HG03135 (cell line): ENCODE measurements at regions not wholly inside any gene's neighbourhood (a gene's known extent, or its start where the extent isn't known, plus 50 kb on each side); places are given as distances from the start of the nearest gene placed in this dataset.
A peak's percentile ranks its signal among the peaks of the same experiment; 100 is the strongest.

Experiments used
- ATAC-seq: cut with Tn5 transposase; IDR thresholded peaks from one replicate; pipeline ENCODE4 v1.9.1; 2021; ENCODE audit warnings: mild to moderate bottlenecking, moderate library complexity; ENCODE audit not compliant: unreplicated experiment

DNA sequence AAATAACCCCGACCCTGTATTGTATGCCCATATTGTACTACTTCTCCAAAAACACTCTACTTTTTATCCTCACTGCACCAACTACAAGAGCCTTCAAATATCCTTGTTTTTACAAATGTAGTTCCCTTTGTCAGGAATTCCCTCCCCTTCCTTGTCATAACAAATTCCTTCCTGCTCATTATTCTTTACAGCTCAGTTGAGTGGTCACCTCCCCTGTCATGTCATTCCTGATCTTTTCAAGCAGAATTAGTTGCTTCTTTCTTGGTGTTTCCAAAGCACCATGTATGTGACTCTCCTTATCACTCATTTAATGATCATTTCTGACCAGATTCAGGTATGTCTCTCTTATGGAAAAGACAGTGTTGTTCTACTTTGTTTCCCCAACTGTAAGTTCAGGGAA is 194.2 kb upstream of the SMC2 start:
- ATAC-seq, result no peak

- no peak for ATAC-seq
Observed at GRCh38 chr9:103900466-103900865, 193.6 kb upstream of the SMC2 start.

DNA sequence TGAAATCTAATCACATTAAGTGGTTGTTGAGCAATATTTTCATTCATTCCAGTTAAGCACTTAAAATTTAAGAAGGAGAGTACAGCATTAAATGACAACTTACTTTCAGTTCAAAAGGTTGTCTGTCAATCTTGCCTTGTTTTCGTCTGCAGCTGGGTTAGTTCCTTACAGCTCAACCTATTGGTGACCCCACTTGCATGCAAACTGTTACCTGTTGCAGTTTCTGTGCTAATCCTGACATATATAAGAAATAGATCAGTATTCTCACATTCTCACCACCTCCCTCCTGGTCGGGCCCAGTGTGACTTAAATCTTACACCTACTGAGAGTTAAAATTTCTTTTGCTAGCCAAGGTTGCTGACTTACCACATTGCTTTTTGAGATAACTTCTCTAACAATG is 191.8 kb upstream of the SMC2 start:
- no peak for ATAC-seq

DNA sequence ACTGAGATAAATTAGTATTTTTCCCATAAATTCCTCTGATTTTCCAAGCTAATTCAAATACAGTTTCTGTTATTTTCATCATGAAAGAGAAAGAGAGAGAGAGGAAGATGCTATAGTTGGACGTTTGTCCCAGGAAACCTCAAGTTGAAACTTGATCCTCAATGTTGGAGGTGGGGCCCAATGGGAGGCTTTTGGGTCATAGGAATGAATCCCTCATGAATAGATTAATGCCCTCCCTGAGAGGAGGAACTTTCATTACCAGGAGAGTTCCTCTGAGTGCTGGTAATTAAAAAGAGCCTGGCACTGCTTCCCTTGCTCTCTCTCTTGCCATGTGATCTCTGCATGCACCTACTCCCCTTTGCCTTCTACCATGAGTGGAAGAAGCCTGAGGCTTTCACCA is 189.9 kb upstream of the SMC2 start:
- no peak for ATAC-seq

- no peak for ATAC-seq
Observed at GRCh38 chr9:103913899-103914298, 180.2 kb upstream of the SMC2 start.

- no peak for ATAC-seq
Observed at GRCh38 chr9:103919605-103920209, 174.4 kb upstream of the SMC2 start.

- ATAC-seq, result no peak
Observed at GRCh38 chr9:103928442-103928841, 165.7 kb upstream of the SMC2 start.

- ATAC-seq, result no peak
Observed at GRCh38 chr9:103941104-103941503, 153.0 kb upstream of the SMC2 start.

- ATAC-seq, result no peak
Observed at GRCh38 chr9:103942200-103942599, 151.9 kb upstream of the SMC2 start.

GRCh38 chr9:103942651-103943050 is 151.5 kb upstream of the SMC2 start:
- ATAC-seq, result no peak

- ATAC-seq, result no peak
Observed at GRCh38 chr9:103949096-103949495, 145.0 kb upstream of the SMC2 start.

DNA sequence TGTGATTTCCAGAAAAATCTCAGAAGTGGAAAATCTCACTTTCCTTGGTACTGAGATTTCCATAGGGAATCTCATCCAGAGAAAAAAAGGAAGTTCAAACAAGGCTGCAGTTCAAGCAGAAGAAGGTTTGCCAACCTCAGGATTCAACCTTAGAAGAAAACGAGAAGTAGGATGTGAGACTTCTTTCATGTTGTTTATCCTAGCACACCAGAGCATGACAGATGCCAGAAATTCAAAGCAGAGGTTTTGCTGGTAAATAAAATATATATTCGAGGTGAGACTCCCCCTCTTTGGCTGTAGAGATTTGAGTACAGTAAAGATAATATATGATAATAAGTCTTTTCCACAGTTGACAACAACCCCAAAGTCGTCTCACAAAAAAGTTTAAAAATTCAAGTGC is 116.9 kb upstream of the SMC2 start:
- no peak for ATAC-seq

DNA sequence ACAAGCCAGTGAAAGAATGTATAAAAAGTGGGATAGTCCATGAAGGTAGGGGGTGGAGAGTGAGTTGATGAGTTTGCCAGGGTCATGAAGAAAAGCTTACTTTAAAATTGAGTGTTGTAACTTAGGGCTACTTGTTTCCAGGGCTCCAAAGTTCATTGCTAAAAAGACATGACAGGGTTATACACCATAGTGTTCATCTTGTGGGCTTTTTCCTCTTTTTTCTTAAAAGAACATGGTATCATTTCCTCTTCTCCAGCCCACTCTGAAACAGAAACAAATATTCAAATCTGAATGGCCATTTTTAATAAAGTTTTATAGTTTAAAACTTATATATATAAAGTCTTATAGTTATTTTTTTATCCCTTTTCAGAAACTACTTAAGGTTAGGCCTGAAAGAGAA is 115.7 kb upstream of the SMC2 start:
- ATAC-seq, result no peak

DNA sequence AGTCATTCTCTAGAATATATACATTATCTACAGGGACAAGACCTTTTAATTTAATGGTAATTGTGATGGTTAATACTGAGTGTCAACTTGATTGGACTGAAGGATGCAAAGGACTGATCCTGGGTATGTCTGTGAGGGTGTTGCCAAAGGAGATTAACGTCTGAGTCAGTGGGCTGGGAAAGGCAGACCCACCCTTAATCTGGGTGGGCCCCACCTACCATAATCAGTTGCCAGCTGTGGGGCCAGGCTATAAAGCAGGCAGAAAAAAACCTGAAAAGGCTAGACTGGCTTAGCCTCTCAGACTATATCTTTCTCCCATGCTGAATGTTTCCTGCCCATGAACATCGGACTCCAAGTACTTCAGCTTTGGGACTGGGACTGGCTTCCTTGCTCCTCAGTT is 112.2 kb upstream of the SMC2 start:
- ATAC-seq, result no peak

- no peak for ATAC-seq
Observed at GRCh38 chr9:103985077-103985476, 109.0 kb upstream of the SMC2 start.

GRCh38 chr9:103988821-103989220 is 105.3 kb upstream of the SMC2 start:
- no peak for ATAC-seq

DNA sequence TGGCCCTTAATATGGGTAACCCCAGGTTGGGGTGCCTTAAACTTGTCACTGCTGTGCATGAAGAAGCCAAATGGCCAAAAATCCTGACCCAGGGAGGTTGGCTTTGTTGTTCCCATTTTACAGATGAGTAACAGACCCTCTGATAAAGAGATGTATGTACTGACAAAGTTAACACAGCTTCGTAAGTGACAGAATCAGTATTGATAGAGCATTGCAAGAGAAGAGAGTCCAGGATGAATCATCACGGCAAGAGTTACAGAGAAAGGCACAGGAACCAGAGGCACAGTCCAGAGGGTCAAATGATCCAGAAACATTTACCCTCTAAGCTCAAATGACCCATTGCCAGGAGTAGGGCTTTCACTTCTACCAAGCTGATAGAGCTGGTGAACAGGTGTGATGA is 103.8 kb upstream of the SMC2 start:
- no peak for ATAC-seq

DNA sequence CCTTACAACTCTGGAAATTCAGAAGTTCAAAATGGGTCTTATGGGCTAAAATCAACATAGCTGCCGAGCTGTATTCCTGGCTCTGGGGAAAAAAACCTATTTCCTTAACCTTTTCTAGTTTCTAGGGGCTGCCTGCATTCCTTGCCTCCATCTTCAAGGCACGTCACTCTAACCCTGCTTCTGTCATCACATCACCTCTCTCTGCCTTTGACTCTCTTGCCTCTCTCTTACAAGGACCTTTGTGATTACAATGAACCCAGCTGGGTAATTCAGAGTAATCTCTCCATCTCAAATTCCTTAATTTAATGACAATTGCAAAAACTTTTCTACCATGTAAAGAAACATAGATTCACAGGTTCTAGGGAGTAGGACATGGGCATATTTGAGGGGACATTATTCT is 103.1 kb upstream of the SMC2 start:
- no peak for ATAC-seq

DNA sequence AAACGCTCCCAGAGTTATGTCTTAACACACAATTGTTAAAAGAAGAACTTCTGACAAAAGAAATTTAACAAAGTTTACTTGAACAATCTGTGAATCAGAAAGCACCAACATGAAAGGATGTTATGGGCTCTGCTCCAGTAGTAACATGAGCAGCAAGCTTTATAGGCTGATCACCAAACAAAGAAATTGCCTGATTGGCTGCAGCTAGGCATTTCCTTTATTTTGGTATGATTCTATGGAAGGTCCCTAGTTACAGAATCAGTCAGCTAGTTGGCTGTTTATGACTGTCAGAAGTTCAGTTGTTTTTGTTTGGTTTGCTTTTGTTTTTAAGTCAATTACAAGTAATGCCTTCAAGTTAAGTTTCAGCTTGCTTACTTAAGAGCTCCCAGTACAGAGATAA is 102.4 kb upstream of the SMC2 start:
- ATAC-seq, result peak; percentile 76

- no peak for ATAC-seq
Observed at GRCh38 chr9:103992938-103993579, 101.0 kb upstream of the SMC2 start.

- no peak for ATAC-seq
Observed at GRCh38 chr9:103997856-103998370, 96.2 kb upstream of the SMC2 start.

DNA sequence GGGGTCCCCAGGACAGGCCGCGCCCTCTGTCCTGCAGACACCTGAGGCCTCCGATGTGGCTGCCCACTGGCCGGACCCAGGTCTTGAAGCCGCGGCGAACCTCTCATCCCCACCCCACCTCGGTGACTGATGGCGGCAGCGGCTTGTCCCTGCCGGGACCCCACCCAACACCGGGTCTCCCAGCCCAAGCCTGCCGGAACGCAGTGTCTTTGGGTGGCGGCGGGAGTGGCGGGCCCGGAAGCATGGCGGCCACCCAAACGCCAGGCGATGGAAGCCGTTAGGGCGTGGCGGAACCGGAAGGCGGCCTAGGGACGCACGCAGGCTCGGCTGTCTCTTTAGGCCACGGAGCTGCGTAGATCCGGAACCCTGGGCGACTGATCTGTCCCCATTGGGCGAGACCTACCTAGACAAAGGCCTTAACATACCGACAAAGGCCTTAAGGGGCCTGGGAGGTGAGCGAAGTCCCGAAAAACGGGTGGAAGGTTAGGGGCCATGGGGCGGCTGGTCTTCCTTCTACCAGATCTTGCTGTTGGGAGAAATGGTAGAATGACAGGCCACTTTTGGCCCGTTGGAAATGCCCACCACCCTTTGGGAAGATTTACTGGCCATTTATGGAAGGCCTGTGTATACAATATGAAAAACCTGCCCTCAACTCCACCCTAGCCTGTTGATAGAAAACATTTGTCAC is 94.6 kb upstream of the SMC2 start:
- ATAC-seq, result no peak
